ENCODE measurements at regions not wholly inside any gene's neighbourhood (a gene's known extent, or its start where the extent isn't known, plus 50 kb on each side); places are given as distances from the start of the nearest gene placed in this dataset.

DNA sequence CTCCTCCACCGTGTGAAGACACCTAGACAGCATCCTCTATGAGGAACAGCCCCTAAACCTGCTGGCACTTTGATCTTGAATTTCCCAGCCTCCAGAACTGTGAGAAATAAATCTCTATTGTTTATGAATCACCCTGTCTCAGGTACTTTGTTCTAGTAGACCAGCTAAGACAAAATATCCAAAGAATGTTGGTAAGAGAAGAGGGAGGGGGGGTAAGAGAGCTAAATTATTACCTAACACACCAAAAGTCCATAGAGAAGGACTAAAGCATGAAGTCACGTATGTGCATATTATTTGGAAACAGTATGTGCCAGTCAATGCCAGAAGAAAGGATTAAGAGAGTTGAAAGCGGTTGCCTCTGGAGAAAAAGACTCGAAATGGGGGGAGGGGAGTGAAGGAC is 211.0 kb downstream of the SP3 start:
- no peaks in the 10 kb centered on the region for H3K4me1 Mint-ChIP-seq
- H3K27me3 Mint-ChIP-seq: peaks cover 12 to 38% of the 10 kb centered on the region in 2 donors
- H3K9me3 Mint-ChIP-seq: no peaks in the 10 kb centered on the region
- no peak overlapping the region for H3K27ac Mint-ChIP-seq
- no peak overlapping the region for H3K4me3 Mint-ChIP-seq
- ATAC-seq (replicated peaks) (no peak), DNase-seq (no peak)
- H3K36me3 Mint-ChIP-seq: no peaks in the 10 kb centered on the region

DNA sequence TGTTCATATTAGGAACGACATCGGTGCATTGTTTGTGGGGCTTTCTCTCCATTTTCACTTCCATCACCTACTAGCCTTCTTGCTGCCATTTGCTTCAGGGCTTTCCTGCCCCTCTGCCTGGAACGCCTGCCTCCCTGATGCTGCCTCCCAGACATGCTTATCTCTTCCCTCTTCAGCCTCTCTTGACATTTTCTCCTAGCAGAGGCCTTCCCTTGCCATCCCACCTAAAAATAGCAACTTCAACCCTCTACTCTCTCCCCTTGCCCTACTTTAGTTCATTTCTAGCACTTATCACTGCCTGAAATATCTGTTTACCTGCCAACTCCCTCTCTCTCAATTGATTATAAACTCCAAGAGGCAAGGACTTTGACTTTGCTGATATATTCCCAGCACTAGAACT is 210.3 kb downstream of the SP3 start:
- Mint-ChIP-seq H3K4me1 (no peaks in the 10 kb centered on the region), H3K9me3 (no peaks in the 10 kb centered on the region), H3K27me3 (peaks cover 12 to 38% of the 10 kb centered on the region in 2 donors), H3K27ac (no peak overlapping the region), H3K36me3 (no peaks in the 10 kb centered on the region), H3K4me3 (no peak overlapping the region)
- no peak for DNase-seq
- ATAC-seq (replicated peaks): no peak

GRCh38 chr2:173755798-173756197 is 209.4 kb downstream of the SP3 start:
- no peak overlapping the region for H3K27ac Mint-ChIP-seq
- H3K4me1 Mint-ChIP-seq: no peaks in the 10 kb centered on the region
- peaks cover 9 to 34% of the 10 kb centered on the region in 2 donors for H3K27me3 Mint-ChIP-seq
- ATAC-seq (replicated peaks) (no peak), DNase-seq (no peak)
- H3K4me3 Mint-ChIP-seq: no peak overlapping the region
- H3K9me3 Mint-ChIP-seq: no peaks in the 10 kb centered on the region
- no peaks in the 10 kb centered on the region for H3K36me3 Mint-ChIP-seq

GRCh38 chr2:173759959-173760358 is 205.2 kb downstream of the SP3 start:
- Mint-ChIP-seq H3K4me3 (no peak overlapping the region), H3K27me3 (peaks cover 16 to 24% of the 10 kb centered on the region in 2 donors), H3K36me3 (no peaks in the 10 kb centered on the region), H3K9me3 (no peaks in the 10 kb centered on the region), H3K4me1 (peaks cover 0 to 2% of the 10 kb centered on the region in 2 donors), H3K27ac (no peak overlapping the region)
- ATAC-seq (replicated peaks) (no peak), DNase-seq (no peak)

DNA sequence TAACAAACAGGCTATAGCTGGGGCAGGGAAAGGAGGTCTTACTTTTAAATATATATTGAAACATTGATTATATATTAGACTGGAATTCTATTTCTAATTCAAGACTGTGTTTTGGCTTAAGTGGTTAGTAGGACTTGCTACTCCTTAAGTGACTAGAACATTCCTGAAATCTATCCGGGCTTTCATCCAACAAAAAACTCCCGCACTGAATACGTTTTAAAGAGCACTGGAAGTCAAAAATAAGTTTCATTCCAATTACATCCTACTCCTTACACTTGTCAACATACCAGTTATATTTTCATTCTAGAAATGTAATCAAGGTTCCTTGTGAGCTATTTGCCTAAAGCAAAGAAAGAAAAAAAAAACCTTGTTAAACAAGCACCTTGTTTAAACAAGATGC is 204.6 kb downstream of the SP3 start:
- H3K9me3 Mint-ChIP-seq: no peaks in the 10 kb centered on the region

DNA sequence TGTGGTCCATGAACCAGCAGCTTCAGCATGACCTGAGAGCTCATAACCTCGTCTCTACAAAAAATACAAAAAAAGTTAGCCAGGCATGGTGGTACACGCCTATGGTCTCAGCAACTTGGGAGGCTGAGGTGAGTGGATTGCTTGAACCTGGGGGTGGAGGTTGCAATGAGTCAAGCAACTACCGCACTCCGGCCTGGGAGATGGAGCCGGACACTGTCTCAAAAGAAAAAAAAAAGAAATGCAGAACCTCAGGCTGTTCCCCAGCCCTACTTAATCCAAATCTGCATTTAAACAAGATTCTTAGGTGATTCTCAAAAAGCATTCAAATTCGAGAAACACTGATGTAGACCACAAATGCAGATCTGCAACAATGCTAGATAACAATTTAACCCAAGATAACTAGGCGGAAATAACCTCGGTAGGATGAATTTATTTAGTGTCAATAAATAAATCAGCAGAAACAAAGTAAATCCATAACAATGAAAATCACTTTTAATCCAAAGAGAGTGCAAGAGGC is 203.5 kb downstream of the SP3 start:
- Mint-ChIP-seq H3K4me1 (peaks cover 0 to 2% of the 10 kb centered on the region in 2 donors), H3K27ac (no peak overlapping the region), H3K4me3 (no peak overlapping the region), H3K27me3 (peaks cover 17% of the 10 kb centered on the region in 2 donors), H3K9me3 (no peaks in the 10 kb centered on the region), H3K36me3 (no peaks in the 10 kb centered on the region)
- DNase-seq (no peak), ATAC-seq (replicated peaks) (no peak)

More for the DNA sequence above, 204.6 kb downstream of the SP3 start:
- no peak overlapping the region for H3K27ac Mint-ChIP-seq
- no peaks in the 10 kb centered on the region for H3K36me3 Mint-ChIP-seq
- DNase-seq (no peak), ATAC-seq (replicated peaks) (no peak)
- H3K4me1 Mint-ChIP-seq: peaks cover 0 to 2% of the 10 kb centered on the region in 2 donors
- H3K27me3 Mint-ChIP-seq: peaks cover 17 to 22% of the 10 kb centered on the region in 2 donors
- no peak overlapping the region for H3K4me3 Mint-ChIP-seq

DNA sequence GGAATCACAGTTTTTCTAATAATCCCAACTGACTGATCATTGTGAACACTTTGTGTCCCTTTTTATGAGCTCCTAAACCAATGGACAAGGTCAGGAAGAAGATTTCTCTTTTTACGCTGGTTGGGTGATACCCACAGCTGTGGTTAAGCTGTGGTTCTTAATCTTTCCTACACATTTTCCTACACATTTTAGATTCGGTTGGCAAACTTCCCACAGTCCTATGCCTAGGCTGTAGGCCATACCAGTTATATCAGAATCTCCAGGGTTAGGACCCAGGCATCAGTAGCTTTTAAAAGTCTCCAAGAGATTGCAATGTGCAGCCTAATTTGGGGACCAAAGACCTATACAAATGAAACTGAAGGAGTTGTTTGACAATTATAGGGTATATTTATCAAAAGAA is 203.0 kb downstream of the SP3 start:
- H3K9me3 Mint-ChIP-seq: no peaks in the 10 kb centered on the region
- peaks cover 0 to 2% of the 10 kb centered on the region in 2 donors for H3K4me1 Mint-ChIP-seq
- H3K36me3 Mint-ChIP-seq: no peaks in the 10 kb centered on the region
- H3K4me3 Mint-ChIP-seq: no peak overlapping the region
- H3K27me3 Mint-ChIP-seq: peaks cover 17 to 21% of the 10 kb centered on the region in 2 donors
- no peak for DNase-seq
- no peak overlapping the region for H3K27ac Mint-ChIP-seq
- no peak for ATAC-seq (replicated peaks)

- H3K36me3 Mint-ChIP-seq: no peaks in the 10 kb centered on the region
- peaks cover 14 to 19% of the 10 kb centered on the region in 2 donors for H3K27me3 Mint-ChIP-seq
- no peak for DNase-seq
- peaks cover 0 to 2% of the 10 kb centered on the region in 2 donors for H3K4me1 Mint-ChIP-seq
- ATAC-seq (replicated peaks): no peak
- H3K9me3 Mint-ChIP-seq: no peaks in the 10 kb centered on the region
- H3K4me3 Mint-ChIP-seq: no peak overlapping the region
- no peak overlapping the region for H3K27ac Mint-ChIP-seq
Measured at GRCh38 chr2:173762864-173763263, 202.3 kb downstream of the SP3 start.

DNA sequence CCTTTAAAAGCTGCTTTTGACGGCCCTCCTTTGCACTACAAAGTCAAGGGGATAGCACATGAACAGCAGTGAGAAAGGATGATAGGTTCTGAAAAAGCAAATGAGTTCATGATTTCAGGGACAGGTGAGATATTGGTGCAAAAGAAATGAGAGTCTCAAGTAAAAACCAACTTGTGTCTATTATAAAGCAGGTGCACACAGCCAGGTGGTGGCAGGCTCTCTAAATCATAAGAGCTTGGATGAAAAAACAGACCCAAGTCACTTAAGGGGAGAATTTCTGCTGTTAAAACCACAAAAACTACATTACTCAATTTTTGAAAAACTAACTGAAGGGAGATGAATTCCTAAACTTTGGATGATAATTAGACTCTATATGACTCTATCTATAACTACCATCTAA is 201.5 kb downstream of the SP3 start:
- peaks cover 13 to 17% of the 10 kb centered on the region in 2 donors for H3K27me3 Mint-ChIP-seq
- no peaks in the 10 kb centered on the region for H3K36me3 Mint-ChIP-seq
- peaks cover 0 to 2% of the 10 kb centered on the region in 2 donors for H3K4me1 Mint-ChIP-seq
- ATAC-seq (replicated peaks) (no peak), DNase-seq (no peak)
- no peak overlapping the region for H3K27ac Mint-ChIP-seq
- no peak overlapping the region for H3K4me3 Mint-ChIP-seq
- no peaks in the 10 kb centered on the region for H3K9me3 Mint-ChIP-seq

- no peak for DNase-seq
- Mint-ChIP-seq H3K9me3 (no peaks in the 10 kb centered on the region), H3K36me3 (no peaks in the 10 kb centered on the region), H3K4me3 (no peak overlapping the region), H3K27me3 (peaks cover 13 to 17% of the 10 kb centered on the region in 2 donors), H3K4me1 (peaks cover 0 to 2% of the 10 kb centered on the region in 2 donors), H3K27ac (no peak overlapping the region)
- ATAC-seq (replicated peaks): no peak
Measured at GRCh38 chr2:173764094-173764493, 201.1 kb downstream of the SP3 start.

DNA sequence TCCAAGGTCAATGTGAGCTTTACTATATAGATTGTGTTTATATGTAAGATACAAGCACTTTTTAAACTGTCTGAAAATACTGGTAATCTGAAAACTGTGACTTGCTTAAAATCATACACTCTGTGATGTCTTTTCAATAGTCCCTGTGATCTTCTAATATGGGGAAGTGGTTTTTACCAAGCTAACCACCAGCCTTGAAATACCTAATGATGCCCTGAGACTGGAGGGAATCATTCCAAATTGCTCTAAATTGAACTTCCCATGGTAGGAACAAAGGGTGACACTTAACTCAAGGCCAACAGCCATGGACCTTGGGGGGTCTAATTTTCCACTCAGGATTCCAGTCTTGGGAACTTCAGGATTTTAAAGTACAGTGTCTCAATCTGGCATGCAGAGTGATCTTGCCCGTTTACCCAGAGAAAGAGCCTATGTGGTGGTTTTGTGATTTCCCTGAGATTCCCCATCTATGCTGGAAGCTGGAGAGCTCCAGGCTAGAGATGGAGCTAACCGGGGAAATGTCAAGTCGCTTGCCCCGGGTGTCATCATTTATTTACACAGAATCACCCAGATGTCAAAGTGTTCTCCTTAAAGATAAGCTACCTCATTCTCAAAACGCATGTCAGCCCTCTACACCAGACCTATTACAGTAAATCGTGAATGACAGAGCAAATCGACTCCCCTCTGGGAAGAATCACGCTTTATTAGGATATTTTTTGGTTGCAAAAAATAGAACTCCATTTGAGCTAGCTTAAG is 198.5 kb downstream of the SP3 start:
- H3K27me3 Mint-ChIP-seq: peaks cover 24 to 31% of the 10 kb centered on the region in 2 donors
- no peaks in the 10 kb centered on the region for H3K36me3 Mint-ChIP-seq
- no peak overlapping the region for H3K4me3 Mint-ChIP-seq
- H3K9me3 Mint-ChIP-seq: no peaks in the 10 kb centered on the region
- DNase-seq (no peak), ATAC-seq (replicated peaks) (peak; percentile 56 to 63)
- H3K4me1 Mint-ChIP-seq: peaks cover 0 to 2% of the 10 kb centered on the region in 2 donors
- H3K27ac Mint-ChIP-seq: no peak overlapping the region

GRCh38 chr2:173770947-173771678 is 194.1 kb downstream of the SP3 start:
- Mint-ChIP-seq H3K4me3 (no peak overlapping the region), H3K9me3 (no peaks in the 10 kb centered on the region), H3K27ac (no peak overlapping the region), H3K27me3 (peaks cover 24 to 25% of the 10 kb centered on the region in 2 donors), H3K4me1 (no peaks in the 10 kb centered on the region), H3K36me3 (no peaks in the 10 kb centered on the region)
- DNase-seq (no peak), ATAC-seq (replicated peaks) (no peak)

- Mint-ChIP-seq H3K27me3 (peaks cover 18 to 24% of the 10 kb centered on the region in 2 donors), H3K4me1 (no peaks in the 10 kb centered on the region), H3K4me3 (no peak overlapping the region), H3K27ac (no peak overlapping the region), H3K9me3 (no peaks in the 10 kb centered on the region), H3K36me3 (no peaks in the 10 kb centered on the region)
- no peak for ATAC-seq (replicated peaks)
- no peak for DNase-seq
Measured at GRCh38 chr2:173772205-173772604, 193.0 kb downstream of the SP3 start.

DNA sequence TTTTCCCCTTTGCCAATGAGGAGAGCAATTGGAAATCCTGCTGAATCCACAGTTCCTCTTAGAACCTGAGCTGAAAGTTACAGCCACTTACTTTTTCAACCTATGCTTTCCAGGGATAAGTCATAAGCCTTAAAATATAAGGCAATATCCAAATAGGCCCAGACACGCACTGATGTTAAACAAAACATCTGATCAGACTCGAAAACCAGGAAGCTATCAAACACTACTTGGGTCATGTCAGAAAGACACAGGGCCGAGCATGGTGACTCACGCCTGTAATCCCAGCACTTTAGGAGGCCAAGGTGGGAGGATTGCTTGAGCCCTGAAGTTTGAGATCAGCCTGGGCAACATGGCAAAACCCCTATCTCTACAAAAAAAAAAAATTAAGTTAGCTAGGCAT is 192.1 kb downstream of the SP3 start:
- no peaks in the 10 kb centered on the region for H3K36me3 Mint-ChIP-seq
- no peaks in the 10 kb centered on the region for H3K9me3 Mint-ChIP-seq
- no peak overlapping the region for H3K4me3 Mint-ChIP-seq
- DNase-seq: no peak
- H3K27ac Mint-ChIP-seq: no peak overlapping the region
- no peak for ATAC-seq (replicated peaks)
- no peaks in the 10 kb centered on the region for H3K4me1 Mint-ChIP-seq
- peaks cover 14 to 21% of the 10 kb centered on the region in 2 donors for H3K27me3 Mint-ChIP-seq

DNA sequence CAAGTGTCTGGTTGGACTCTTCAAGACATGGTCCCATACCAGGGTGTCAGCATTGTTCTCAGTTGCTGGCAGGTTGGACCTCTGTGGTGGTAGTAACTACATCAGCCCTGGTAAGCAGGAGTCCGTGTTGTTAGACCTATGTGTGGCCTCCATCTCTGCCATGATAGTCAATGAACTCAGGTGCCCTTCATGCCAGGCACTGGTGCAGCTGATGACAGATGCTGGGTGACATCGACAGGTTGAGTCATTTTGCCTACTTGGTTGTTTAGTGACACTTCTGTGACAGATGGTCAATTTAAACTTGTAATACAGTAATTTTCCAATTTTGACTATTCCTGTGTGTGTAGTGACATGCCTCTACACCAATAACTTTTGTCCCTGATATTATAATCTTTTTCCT is 189.7 kb downstream of the SP3 start:
- H3K9me3 Mint-ChIP-seq: no peaks in the 10 kb centered on the region
- no peaks in the 10 kb centered on the region for H3K4me1 Mint-ChIP-seq
- no peaks in the 10 kb centered on the region for H3K36me3 Mint-ChIP-seq
- peaks cover 14 to 16% of the 10 kb centered on the region in 2 donors for H3K27me3 Mint-ChIP-seq
- ATAC-seq (replicated peaks): no peak
- H3K27ac Mint-ChIP-seq: no peak overlapping the region
- no peak for DNase-seq
- H3K4me3 Mint-ChIP-seq: no peak overlapping the region

Measured in stimulated activated naive B cell treated with anti-CD40 and anti-IgM and Interleukin-4, amounts not matched to agents 10 μg/mL and 1 μg/mL and 100 μg/mL, for 72 hours (primary cell).